ENCODE measurements at regions not wholly inside any gene's neighbourhood (a gene's known extent, or its start where the extent isn't known, plus 50 kb on each side); places are given as distances from the start of the nearest gene placed in this dataset.

- no peak for TF ChIP-seq POLR2AphosphoS5 (IDR thresholded peaks at IDR 0.05; ENCODE audit: low read depth, low read length)
- no peak for TF ChIP-seq REST (IDR thresholded peaks at IDR 0.05; ENCODE audit: insufficient read depth in 1 of 2, low read depth in 2 of 2, low read length in 2 of 2)
- no peak for TF ChIP-seq TAF1 (IDR thresholded peaks at IDR 0.05; ENCODE audit: borderline replicate concordance, insufficient read depth, low read length)
- TF ChIP-seq SIN3A (IDR thresholded peaks at IDR 0.05; ENCODE audit: borderline replicate concordance, insufficient read depth, low read length), result peak; percentile 70; the same call in 1 of the 2 replicates
Observed at GRCh38 chr6:94751641-94752329, 825.5 kb upstream of the MANEA start.

All from PFSK-1 (cell line).